Suprapubic skin (tissue), 4 donors: ENCODE measurements at regions not wholly inside any gene's neighbourhood (a gene's known extent, or its start where the extent isn't known, plus 50 kb on each side); places are given as distances from the start of the nearest gene placed in this dataset.

Experiments used
- EP300 ChIP-seq: sonication (generic); formaldehyde crosslinking; IDR thresholded peaks from one replicate; pipeline ENCODE4 v1.6.1; 2017; ENCODE audit warnings: antibody characterized with exemption
- POLR2A ChIP-seq, 2 donors: fragments of 450-650 bp; IDR thresholded peaks; one replicate each; pipeline ENCODE4 v1.6.1; 2017; ENCODE audit warnings: antibody characterized with exemption in 2 of 2, mild to moderate bottlenecking in 2 of 2, moderate library complexity in 2 of 2
- POLR2AphosphoS5 ChIP-seq, 3 donors: sonication (generic); formaldehyde crosslinking; IDR thresholded peaks; one replicate each; pipeline ENCODE4 v1.6.1; 2017; ENCODE audit warnings: antibody characterized with exemption in 3 of 3
- TF ChIP-seq, protein P1 (sequence below), 2 donors: fragments of 200-600 bp in 1 of 2; fragments of 450-650 bp in 1 of 2; sonication (generic) in 1 of 2; IDR thresholded peaks; one replicate each; pipeline ENCODE4 v1.5.1; 2016 to 2019; ENCODE audit warnings: antibody characterized with exemption in 2 of 2, mild to moderate bottlenecking in 1 of 2, moderate library complexity in 1 of 2

DNA sequence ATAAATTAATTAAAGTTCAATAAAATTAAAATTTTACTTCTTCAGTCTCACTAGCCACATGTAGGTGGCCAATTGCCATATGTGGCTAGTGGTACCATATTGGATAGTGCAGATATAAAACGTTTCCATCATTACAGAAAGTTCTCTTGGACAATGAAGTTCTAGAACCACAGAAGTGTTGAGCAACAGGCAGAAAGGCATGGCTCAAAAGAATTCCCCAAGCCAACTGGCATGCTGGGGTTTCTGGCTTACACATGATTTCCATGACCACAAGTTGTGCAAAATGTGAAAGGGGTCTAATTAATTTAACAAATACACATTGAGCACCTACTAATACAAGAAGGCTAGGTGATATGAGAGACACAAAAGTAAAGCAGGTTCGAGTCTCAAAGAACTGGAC lies 72.2 kb upstream of the CDC42BPA start:
- TF ChIP-seq, protein P1, sequence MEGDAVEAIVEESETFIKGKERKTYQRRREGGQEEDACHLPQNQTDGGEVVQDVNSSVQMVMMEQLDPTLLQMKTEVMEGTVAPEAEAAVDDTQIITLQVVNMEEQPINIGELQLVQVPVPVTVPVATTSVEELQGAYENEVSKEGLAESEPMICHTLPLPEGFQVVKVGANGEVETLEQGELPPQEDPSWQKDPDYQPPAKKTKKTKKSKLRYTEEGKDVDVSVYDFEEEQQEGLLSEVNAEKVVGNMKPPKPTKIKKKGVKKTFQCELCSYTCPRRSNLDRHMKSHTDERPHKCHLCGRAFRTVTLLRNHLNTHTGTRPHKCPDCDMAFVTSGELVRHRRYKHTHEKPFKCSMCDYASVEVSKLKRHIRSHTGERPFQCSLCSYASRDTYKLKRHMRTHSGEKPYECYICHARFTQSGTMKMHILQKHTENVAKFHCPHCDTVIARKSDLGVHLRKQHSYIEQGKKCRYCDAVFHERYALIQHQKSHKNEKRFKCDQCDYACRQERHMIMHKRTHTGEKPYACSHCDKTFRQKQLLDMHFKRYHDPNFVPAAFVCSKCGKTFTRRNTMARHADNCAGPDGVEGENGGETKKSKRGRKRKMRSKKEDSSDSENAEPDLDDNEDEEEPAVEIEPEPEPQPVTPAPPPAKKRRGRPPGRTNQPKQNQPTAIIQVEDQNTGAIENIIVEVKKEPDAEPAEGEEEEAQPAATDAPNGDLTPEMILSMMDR (IDR thresholded peaks at IDR 0.05), result no peak
- no peak for TF ChIP-seq POLR2AphosphoS5 (IDR thresholded peaks at IDR 0.05)
- no peak for TF ChIP-seq POLR2A (IDR thresholded peaks at IDR 0.05)
- TF ChIP-seq EP300, result no peak
